IMR-90 (cell line): ENCODE measurements at regions not wholly inside any gene's neighbourhood (a gene's known extent, or its start where the extent isn't known, plus 50 kb on each side); places are given as distances from the start of the nearest gene placed in this dataset.

Source experiments
- ATAC-seq: fragments of 200-7000 bp; cut with Tn5 transposase; 2 replicates; pipeline ENCODE4 v1.9.1; 2020; ENCODE audit warnings: low read depth, mild to moderate bottlenecking, moderate library complexity
- BruUV-seq: library from RNA; stranded (reverse); fragments of 400-500 nt; replicated peaks from 2 replicates; lab custom pipeline; 2021; lab: Mats Ljungman, UMichigan
- CTCF ChIA-PET: fragments of 300-600 bp; formaldehyde crosslinking; extraction: SDS; loops from one replicate; lab custom pipeline; 2021; ENCODE audit warnings: antibody characterized with exemption; lab: Yijun Ruan, JAX
- POLR2A ChIA-PET: fragments of 300-600 bp; sonication (Branson Sonifier 250); formaldehyde crosslinking; loops from one replicate; lab custom pipeline; 2022; ENCODE audit warnings: antibody characterized with exemption; ENCODE audit not compliant: unreplicated experiment; lab: Charles Lee
- DNase-seq: peaks from one replicate; pipeline ENCODE4 v3.0.0; 2013
- H2AFZ ChIP-seq: replicated peaks from 2 replicates; pipeline ENCODE3; 2013; ENCODE audit warnings: low read length, mild to moderate bottlenecking; ENCODE audit not compliant: poor library complexity
- H2AK5ac ChIP-seq: 2 replicates; pipeline ENCODE4 v1.6.1; 2013; ENCODE audit warnings: low read depth, low read length, inconsistent platforms
- H2AK9ac ChIP-seq: replicated peaks from 2 replicates; pipeline ENCODE3; 2013; ENCODE audit warnings: mild to moderate bottlenecking, low read depth, low read length, moderate library complexity; ENCODE audit not compliant: poor library complexity
- H2BK120ac ChIP-seq: 2 replicates; pipeline ENCODE4 v1.6.1; 2013; ENCODE audit warnings: low read depth, low read length, inconsistent platforms
- H2BK15ac ChIP-seq: 3 replicates; pipeline ENCODE4 v1.6.1; 2013; ENCODE audit warnings: low read depth, low read length, inconsistent platforms
- H2BK20ac ChIP-seq: 2 replicates; pipeline ENCODE4 v1.6.1; 2013; ENCODE audit warnings: low read depth, mild to moderate bottlenecking, inconsistent platforms, low read length, moderate library complexity
- H2BK5ac ChIP-seq: 2 replicates; pipeline ENCODE4 v1.6.1; 2013; ENCODE audit warnings: mild to moderate bottlenecking, low read depth, low read length, inconsistent platforms; ENCODE audit not compliant: poor library complexity, severe bottlenecking
- H3K14ac ChIP-seq: replicated peaks from 2 replicates; pipeline ENCODE4 v1.6.1; 2013; ENCODE audit warnings: low read depth, low read length, inconsistent platforms
- H3K18ac ChIP-seq: 2 replicates; pipeline ENCODE4 v1.6.1; 2013; ENCODE audit warnings: low read depth, low read length, control low read depth
- H3K23ac ChIP-seq: 2 replicates; pipeline ENCODE4 v1.6.1; 2013; ENCODE audit warnings: low read depth, low read length, inconsistent platforms
- H3K27ac ChIP-seq: 2 replicates; pipeline ENCODE4 v1.5.1; 2013; ENCODE audit warnings: mild to moderate bottlenecking, control low read depth, low read length; ENCODE audit not compliant: insufficient read depth
- H3K27me3 ChIP-seq: 2 replicates; pipeline ENCODE4 v1.6.1; 2013; ENCODE audit warnings: low read length; ENCODE audit not compliant: control insufficient read depth, insufficient read depth
- H3K36me3 ChIP-seq: 2 replicates; pipeline ENCODE4 v1.6.1; 2013; ENCODE audit warnings: low read length, mixed read lengths; ENCODE audit not compliant: control insufficient read depth, insufficient read depth
- H3K4ac ChIP-seq: 2 replicates; pipeline ENCODE4 v1.6.1; 2013; ENCODE audit warnings: low read depth, low read length, inconsistent platforms
- H3K4me1 ChIP-seq: 2 replicates; pipeline ENCODE4 v1.6.1; 2013; ENCODE audit warnings: low read length, mixed read lengths; ENCODE audit not compliant: control insufficient read depth, insufficient read depth
- H3K4me2 ChIP-seq: 2 replicates; pipeline ENCODE4 v1.6.1; 2013; ENCODE audit warnings: low read depth, mild to moderate bottlenecking, control low read depth, low read length, moderate library complexity
- H3K4me3 ChIP-seq: 2 replicates; pipeline ENCODE4 v1.5.1; 2013; ENCODE audit warnings: low read depth, mild to moderate bottlenecking, control low read depth, low read length, moderate library complexity; ENCODE audit not compliant: insufficient read depth
- H3K56ac ChIP-seq: 2 replicates; pipeline ENCODE4 v1.6.1; 2013; ENCODE audit warnings: low read length, inconsistent platforms; ENCODE audit not compliant: insufficient read depth; ENCODE audit errors: extremely low read depth
- H3K79me1 ChIP-seq, 2 experiments: 2 replicates each; pipeline ENCODE4 v1.6.1; 2013; ENCODE audit warnings: low read length in 2 of 2, inconsistent platforms in 1 of 2, low read depth in 1 of 2
- H3K9ac ChIP-seq: 2 replicates; pipeline ENCODE4 v1.6.1; 2013; ENCODE audit warnings: low read depth, low read length, control low read depth
- H3K9me1 ChIP-seq: 2 replicates; pipeline ENCODE4 v1.6.1; 2013; ENCODE audit warnings: low read length, inconsistent platforms; ENCODE audit not compliant: insufficient read depth
- H3K9me3 ChIP-seq: 2 replicates; pipeline ENCODE4 v1.6.1; 2013; ENCODE audit warnings: low read length; ENCODE audit not compliant: control insufficient read depth, insufficient read depth
- H4K20me1 ChIP-seq: 2 replicates; pipeline ENCODE4 v1.6.1; 2013; ENCODE audit warnings: low read length, inconsistent platforms; ENCODE audit not compliant: insufficient read depth
- H4K5ac ChIP-seq: 2 replicates; pipeline ENCODE4 v1.6.1; 2013; ENCODE audit warnings: mild to moderate bottlenecking, low read depth, low read length, control low read depth
- H4K8ac ChIP-seq, 2 experiments: 2 replicates each; pipeline ENCODE4 v1.6.1; 2013; ENCODE audit warnings: low read depth in 2 of 2, low read length in 2 of 2, control low read depth in 1 of 2, inconsistent platforms in 1 of 2
- H4K91ac ChIP-seq: 2 replicates; pipeline ENCODE4 v1.6.1; 2013; ENCODE audit warnings: low read depth, low read length, inconsistent platforms; ENCODE audit not compliant: insufficient read depth
- BHLHE40 ChIP-seq: fragments of 150-350 bp; IDR thresholded peaks from 2 replicates; pipeline ENCODE4 v1.6.1; 2016; ENCODE audit warnings: mild to moderate bottlenecking, low read depth, low read length
- CEBPB ChIP-seq: IDR thresholded peaks from 2 replicates; pipeline ENCODE4 v1.6.1; 2012; ENCODE audit warnings: low read depth, low read length, improper control_type of control experiment
- CHD1 ChIP-seq: IDR thresholded peaks from 2 replicates; pipeline ENCODE4 v1.6.1; 2012; ENCODE audit warnings: low read depth, low read length, improper control_type of control experiment
- CTCF ChIP-seq: conservative IDR thresholded peaks from 2 replicates; pipeline ENCODE4 v1.5.1; 2012; ENCODE audit warnings: mild to moderate bottlenecking, low read depth, low read length, improper control_type of control experiment
- ELK1 ChIP-seq: fragments of 150-350 bp; IDR thresholded peaks from 2 replicates; pipeline ENCODE4 v1.6.1; 2016; ENCODE audit warnings: low read depth, mild to moderate bottlenecking, low read length, moderate library complexity, borderline replicate concordance
- FOS ChIP-seq: fragments of 150-350 bp; IDR thresholded peaks from 2 replicates; pipeline ENCODE4 v1.6.1; 2016; ENCODE audit warnings: low read depth, low read length
- MAFK ChIP-seq: IDR thresholded peaks from 2 replicates; pipeline ENCODE4 v1.6.1; 2012; ENCODE audit warnings: low read depth, low read length, improper control_type of control experiment
- MAZ ChIP-seq: IDR thresholded peaks from 2 replicates; pipeline ENCODE4 v1.6.1; 2012; ENCODE audit warnings: low read depth, mild to moderate bottlenecking, low read length, improper control_type of control experiment, moderate library complexity, borderline replicate concordance
- MXI1 ChIP-seq: IDR thresholded peaks from 2 replicates; pipeline ENCODE4 v1.6.1; 2012; ENCODE audit warnings: low read depth, mild to moderate bottlenecking, low read length, moderate library complexity, borderline replicate concordance
- NFE2L2 ChIP-seq: fragments of 150-350 bp; IDR thresholded peaks from 2 replicates; pipeline ENCODE4 v1.6.1; 2016; ENCODE audit warnings: low read depth, mild to moderate bottlenecking, low read length
- POLR2A ChIP-seq: IDR thresholded peaks from 2 replicates; pipeline ENCODE4 v1.6.1; 2012; ENCODE audit warnings: mild to moderate bottlenecking, low read depth, low read length
- RAD21 ChIP-seq: IDR thresholded peaks from 2 replicates; pipeline ENCODE4 v1.6.1; 2012; ENCODE audit warnings: low read length, improper control_type of control experiment
- RCOR1 ChIP-seq: IDR thresholded peaks from 2 replicates; pipeline ENCODE4 v1.6.1; 2012; ENCODE audit warnings: mild to moderate bottlenecking, low read length, improper control_type of control experiment; ENCODE audit not compliant: insufficient replicate concordance
- RFX5 ChIP-seq: IDR thresholded peaks from 2 replicates; pipeline ENCODE4 v1.8.0; 2012; ENCODE audit warnings: low read depth, mild to moderate bottlenecking, low read length, moderate library complexity
- SMC3 ChIP-seq: fragments of 150-350 bp; IDR thresholded peaks from 2 replicates; pipeline ENCODE4 v1.6.1; 2016; ENCODE audit warnings: low read depth, mild to moderate bottlenecking, antibody characterized with exemption, low read length, moderate library complexity
- USF2 ChIP-seq: fragments of 150-350 bp; IDR thresholded peaks from 2 replicates; pipeline ENCODE4 v1.6.1; 2017; ENCODE audit warnings: mild to moderate bottlenecking, antibody characterized with exemption, low read length, low read depth
- WGBS, 2 experiments: methylation state at CpG; one replicate each; pipeline versions ENCODE4 v1.1.5 to v1.1.7; 2013; ENCODE audit warnings: missing lambda C conversion rate in 2 of 2; ENCODE audit not compliant: insufficient read length in 1 of 2; ENCODE audit errors: extremely low coverage in 2 of 2; 5-methylcytosine and 5-hydroxymethylcytosine counted together
- dilution Hi-C: fragments of 300-500 bp; cut with HindIII; formaldehyde crosslinking; loops from one replicate; pipeline ENCODE4 v1.14.3; 2018; ENCODE audit warnings: low sequenced_read_pairs; ENCODE audit not compliant: unreplicated experiment
- in situ Hi-C: fragments of 300-500 bp; cut with MboI; formaldehyde crosslinking; loops from 3 replicates; pipeline ENCODE4 v1.14.3; 2019; ENCODE audit warnings: low sequenced_read_pairs, inconsistent platforms, mixed read lengths
- intact Hi-C: fragments of 100-400 bp; cut with micrococcal nuclease; formaldehyde crosslinking; loops from 2 replicates; pipeline ENCODE4 v1.10.0; 2022

- dilution Hi-C loops, result no loop called here
- H2BK5ac ChIP-seq, result no peak overlapping the region
These were observed 111.9 kb downstream of the NMUR2 start for GRCh38 chr5:152293189-152293588.

More at GRCh38 chr5:152293189-152293588, 111.9 kb downstream of the NMUR2 start:
- no peak for ATAC-seq
- intact Hi-C loops (no loop called here), in situ Hi-C loops (no loop called here)
- Histone ChIP-seq H2BK120ac (no peak overlapping the region), H2AK5ac (no peak overlapping the region), H3K18ac (no peak overlapping the region), H3K36me3 (no peaks in the 10 kb centered on the region), H3K9me3 (peaks cover 7% of the 10 kb centered on the region), H3K14ac (no peak overlapping the region), H4K5ac (no peak overlapping the region), H3K4me2 (no peak overlapping the region), H3K79me1 (no peaks in the 10 kb centered on the region), H4K8ac (no peak overlapping the region), H3K9me1 (no peaks in the 10 kb centered on the region), H3K4me1 (no peaks in the 10 kb centered on the region), H3K27me3 (no peaks in the 10 kb centered on the region), H3K27ac (no peak overlapping the region), H3K4me3 (no peak overlapping the region), H2BK15ac (no peak overlapping the region), H3K4ac (no peak overlapping the region), H4K91ac (no peak overlapping the region), H2BK20ac (no peak overlapping the region), H2AFZ (no peak overlapping the region), H3K9ac (no peak overlapping the region), H2AK9ac (no peak overlapping the region), H4K20me1 (no peaks in the 10 kb centered on the region), H3K23ac (no peak overlapping the region), H3K56ac (no peak overlapping the region)
- no TSS peak for BruUV-seq
- ChIA-PET CTCF (no interaction called here), POLR2A (no interaction called here)
- no CpG with 5 or more reads among the region's 2 CpGs for WGBS, 2 experiments
- DNase-seq, result no peak
- TF ChIP-seq RFX5, result no peak
- no peak for TF ChIP-seq RCOR1
- no peak for TF ChIP-seq RAD21
- TF ChIP-seq POLR2A, result no peak
- TF ChIP-seq CTCF, result no peak
- TF ChIP-seq SMC3, result no peak
- no peak for TF ChIP-seq CHD1
- TF ChIP-seq FOS, result no peak
- TF ChIP-seq MAZ, result no peak
- no peak for TF ChIP-seq USF2
- TF ChIP-seq BHLHE40, result no peak
- no peak for TF ChIP-seq ELK1
- TF ChIP-seq CEBPB, result no peak
- TF ChIP-seq MXI1, result no peak
- no peak for TF ChIP-seq MAFK
- no peak for TF ChIP-seq NFE2L2
